ENCODE measurements at regions not wholly inside any gene's neighbourhood (a gene's known extent, or its start where the extent isn't known, plus 50 kb on each side); places are given as distances from the start of the nearest gene placed in this dataset.

DNA sequence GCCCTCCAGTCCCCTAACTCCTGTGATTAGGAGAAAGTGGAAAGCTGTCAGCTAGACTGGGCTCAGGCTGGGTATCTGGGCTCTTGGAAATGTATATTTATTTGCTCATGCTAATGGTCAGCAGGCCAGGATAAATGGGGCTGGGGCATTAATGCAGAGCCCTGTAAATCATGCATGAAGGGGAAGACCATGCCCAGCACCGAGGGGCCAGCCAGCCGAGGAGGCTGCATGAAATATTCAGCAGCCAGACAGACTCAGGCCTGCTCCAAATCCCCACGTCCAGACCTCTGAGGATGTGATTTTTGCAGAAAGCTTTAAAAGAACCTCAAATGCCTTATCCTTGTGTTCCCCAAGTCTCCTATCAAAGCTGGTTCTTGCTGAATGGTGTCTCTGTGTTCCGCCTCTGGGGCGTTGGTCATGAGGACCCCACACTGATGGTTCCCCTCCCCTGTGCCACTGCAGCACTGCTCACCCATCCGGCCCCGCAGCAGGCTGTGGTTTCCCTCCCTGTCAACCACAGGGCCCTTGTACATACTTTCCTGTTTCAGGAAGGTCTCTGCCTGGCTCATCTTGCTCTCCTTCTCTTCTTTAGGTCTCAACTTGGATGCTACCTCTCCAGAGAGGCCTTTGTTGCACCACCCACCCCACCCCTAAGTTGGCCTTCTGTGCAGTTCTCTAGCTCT is 358.4 kb downstream of the CDH26 start:
- Histone ChIP-seq H3K36me3 (ENCODE audit: insufficient read depth, low read length) (no peaks in the 10 kb centered on the region), H3K27me3 (ENCODE audit: control insufficient read depth in 1 of 2, insufficient read depth in 2 of 2, low read length in 2 of 2) (no peaks in the 10 kb centered on the region), H3K9me3 (ENCODE audit: control insufficient read depth in 1 of 2, insufficient read depth in 1 of 2, low read length in 2 of 2) (no peaks in the 10 kb centered on the region), H3K4me1 (ENCODE audit: insufficient read depth, low read length) (no peaks in the 10 kb centered on the region), H3K27ac (ENCODE audit: low read depth in 1 of 2, low read length in 2 of 2) (no peak overlapping the region), H3K4me3 (ENCODE audit: low read length) (no peak overlapping the region)
- no peak overlapping the region for H3K27ac Mint-ChIP-seq
- H3K27me3 Mint-ChIP-seq, result no peaks in the 10 kb centered on the region
- ATAC-seq (ENCODE audit: poor library complexity) (no peak), DNase-seq (no peak)
- TF ChIP-seq, protein P1, sequence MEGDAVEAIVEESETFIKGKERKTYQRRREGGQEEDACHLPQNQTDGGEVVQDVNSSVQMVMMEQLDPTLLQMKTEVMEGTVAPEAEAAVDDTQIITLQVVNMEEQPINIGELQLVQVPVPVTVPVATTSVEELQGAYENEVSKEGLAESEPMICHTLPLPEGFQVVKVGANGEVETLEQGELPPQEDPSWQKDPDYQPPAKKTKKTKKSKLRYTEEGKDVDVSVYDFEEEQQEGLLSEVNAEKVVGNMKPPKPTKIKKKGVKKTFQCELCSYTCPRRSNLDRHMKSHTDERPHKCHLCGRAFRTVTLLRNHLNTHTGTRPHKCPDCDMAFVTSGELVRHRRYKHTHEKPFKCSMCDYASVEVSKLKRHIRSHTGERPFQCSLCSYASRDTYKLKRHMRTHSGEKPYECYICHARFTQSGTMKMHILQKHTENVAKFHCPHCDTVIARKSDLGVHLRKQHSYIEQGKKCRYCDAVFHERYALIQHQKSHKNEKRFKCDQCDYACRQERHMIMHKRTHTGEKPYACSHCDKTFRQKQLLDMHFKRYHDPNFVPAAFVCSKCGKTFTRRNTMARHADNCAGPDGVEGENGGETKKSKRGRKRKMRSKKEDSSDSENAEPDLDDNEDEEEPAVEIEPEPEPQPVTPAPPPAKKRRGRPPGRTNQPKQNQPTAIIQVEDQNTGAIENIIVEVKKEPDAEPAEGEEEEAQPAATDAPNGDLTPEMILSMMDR (IDR thresholded peaks at IDR 0.05), result no peak
- intact Hi-C loops (cut with DNase I, micrococcal nuclease), result no loop called here
- no peaks in the 10 kb centered on the region for H3K36me3 Mint-ChIP-seq (ENCODE audit: low read depth)
- no peak overlapping the region for H3K4me3 Mint-ChIP-seq
- CTCF ChIA-PET, result no interaction called here
- no peaks in the 10 kb centered on the region for H3K9me3 Mint-ChIP-seq
- no peaks in the 10 kb centered on the region for H3K4me1 Mint-ChIP-seq (ENCODE audit: low read depth)
- POLR2A ChIA-PET, result no interaction called here

DNA sequence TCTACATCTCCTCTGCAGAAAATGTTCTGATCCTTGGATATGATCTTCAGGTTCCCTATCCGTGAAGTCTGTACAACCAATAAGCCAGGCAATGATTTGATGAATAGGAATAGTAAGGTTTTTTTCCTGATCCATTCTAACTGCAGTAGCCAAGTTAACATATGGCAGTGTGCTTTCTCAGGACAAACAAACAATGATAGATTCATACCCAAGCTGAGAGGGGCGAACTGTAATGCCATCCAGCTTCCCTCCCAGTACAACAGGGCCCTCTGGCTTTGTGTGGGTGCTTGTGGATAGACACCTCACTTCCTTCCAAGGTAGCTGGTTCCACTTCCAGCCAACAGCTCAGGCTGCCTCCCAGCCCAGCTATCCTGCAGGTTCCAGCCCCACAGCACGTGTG is 359.2 kb downstream of the CDH26 start:
- DNase-seq (no peak), ATAC-seq (ENCODE audit: poor library complexity) (no peak)
- H3K4me1 ChIP-seq (ENCODE audit: insufficient read depth, low read length), result no peaks in the 10 kb centered on the region
- Mint-ChIP-seq H3K4me3 (no peak overlapping the region), H3K9me3 (no peaks in the 10 kb centered on the region), H3K4me1 (ENCODE audit: low read depth) (no peaks in the 10 kb centered on the region), H3K36me3 (ENCODE audit: low read depth) (no peaks in the 10 kb centered on the region), H3K27ac (no peak overlapping the region), H3K27me3 (no peaks in the 10 kb centered on the region)
- ChIA-PET POLR2A (no interaction called here), CTCF (no interaction called here)
- H3K27me3 ChIP-seq (ENCODE audit: control insufficient read depth in 1 of 2, insufficient read depth in 2 of 2, low read length in 2 of 2), result no peaks in the 10 kb centered on the region
- no peak overlapping the region for H3K4me3 ChIP-seq (ENCODE audit: low read length)
- no peak overlapping the region for H3K27ac ChIP-seq (ENCODE audit: low read depth in 1 of 2, low read length in 2 of 2)
- no peaks in the 10 kb centered on the region for H3K36me3 ChIP-seq (ENCODE audit: insufficient read depth, low read length)
- TF ChIP-seq, protein P1 (IDR thresholded peaks at IDR 0.05), result no peak
- intact Hi-C loops (cut with DNase I, micrococcal nuclease), result no loop called here
- no peaks in the 10 kb centered on the region for H3K9me3 ChIP-seq (ENCODE audit: control insufficient read depth in 1 of 2, insufficient read depth in 1 of 2, low read length in 2 of 2)

DNA sequence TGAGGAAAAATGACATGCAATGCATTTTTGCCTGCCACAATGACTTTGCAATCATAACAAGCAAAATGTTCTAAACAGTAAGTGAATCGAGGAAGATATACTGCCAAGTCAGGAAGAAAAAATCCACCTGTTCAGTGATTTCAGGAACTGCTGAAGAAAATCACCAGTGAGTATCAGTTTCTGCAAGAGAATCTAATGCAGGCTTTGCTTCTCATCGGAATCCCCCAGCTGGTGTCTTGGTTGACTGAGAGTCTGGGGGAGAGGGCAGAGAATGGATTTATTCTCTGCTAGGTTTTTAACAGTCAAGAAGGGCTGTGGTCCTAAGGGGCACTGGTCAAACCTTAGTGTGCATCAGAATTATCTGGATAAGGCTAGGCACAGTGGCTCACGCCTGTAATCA is 363.4 kb downstream of the CDH26 start:
- Mint-ChIP-seq H3K4me3 (no peak overlapping the region), H3K36me3 (ENCODE audit: low read depth) (no peaks in the 10 kb centered on the region), H3K4me1 (ENCODE audit: low read depth) (no peaks in the 10 kb centered on the region), H3K27ac (no peak overlapping the region), H3K9me3 (no peaks in the 10 kb centered on the region), H3K27me3 (no peaks in the 10 kb centered on the region)
- ChIA-PET POLR2A (no interaction called here), CTCF (no interaction called here)
- Histone ChIP-seq H3K27me3 (ENCODE audit: control insufficient read depth in 1 of 2, insufficient read depth in 2 of 2, low read length in 2 of 2) (no peaks in the 10 kb centered on the region), H3K9me3 (ENCODE audit: control insufficient read depth in 1 of 2, insufficient read depth in 1 of 2, low read length in 2 of 2) (no peaks in the 10 kb centered on the region), H3K4me3 (ENCODE audit: low read length) (no peak overlapping the region), H3K27ac (ENCODE audit: low read depth in 1 of 2, low read length in 2 of 2) (no peak overlapping the region), H3K36me3 (ENCODE audit: insufficient read depth, low read length) (no peaks in the 10 kb centered on the region), H3K4me1 (ENCODE audit: insufficient read depth, low read length) (no peaks in the 10 kb centered on the region)
- TF ChIP-seq, protein P1 (IDR thresholded peaks at IDR 0.05), result no peak
- intact Hi-C loops (cut with DNase I, micrococcal nuclease), result no loop called here
- DNase-seq (no peak), ATAC-seq (ENCODE audit: poor library complexity) (no peak)

All from CD4-positive, alpha-beta T cell (primary cell).